K562 (cell line): ENCODE measurements at regions not wholly inside any gene's neighbourhood (a gene's known extent, or its start where the extent isn't known, plus 50 kb on each side); places are given as distances from the start of the nearest gene placed in this dataset.

ENCODE experiments used
- ATAC-seq: fragments of 200-7000 bp; cut with Tn5 transposase; 3 replicates; pipeline ENCODE4 v1.9.1; 2020; ENCODE audit warnings: moderate library complexity
- BruUV-seq: library from RNA; stranded (reverse); fragments of 400-500 nt; replicated peaks from 2 replicates; lab custom pipeline; 2021; lab: Mats Ljungman, UMichigan
- CTCF ChIA-PET: fragments of 300-600 bp; formaldehyde crosslinking; extraction: SDS; loops from one replicate; lab custom pipeline; 2021; ENCODE audit warnings: low intra/inter-chr PET ratio; lab: Yijun Ruan, JAX
- POLR2A ChIA-PET: fragments of 300-600, 350-650 bp; sonication (Branson Sonifier 250); formaldehyde crosslinking; extraction: SDS; loops from one replicate; lab custom pipeline; 2021; ENCODE audit warnings: antibody characterized with exemption, inconsistent platforms; lab: Yijun Ruan, JAX
- DNase-seq, 4 experiments: peaks; one replicate each; pipeline versions ENCODE4 v3.0.0 to v3.0.0-alpha.2; 2011 to 2018; ENCODE audit warnings: low spot score in 3 of 4, mixed read lengths in 3 of 4; ENCODE audit errors: extremely low read depth in 1 of 4
- FAIRE-seq: peaks from 2 replicates; lab custom pipeline; 2011; peaks lifted over from hg19 to GRCh38; lab: Jason Lieb, UNC
- H2AFZ ChIP-seq: 2 replicates; pipeline ENCODE4 v1.6.0; 2011; ENCODE audit warnings: low read depth, low read length, control low read depth, inconsistent platforms
- H3K27ac ChIP-seq: fragments of 200-600 bp; 3 replicates; pipeline ENCODE4 v1.8.0; 2011; ENCODE audit warnings: low read depth, mild to moderate bottlenecking, control low read depth, inconsistent platforms, low read length, moderate library complexity, mixed read lengths; ENCODE audit errors: extremely low read depth
- H3K27me3 ChIP-seq, 2 experiments: fragments of 300-600 bp in 1 of 2; 2 replicates in 1 of 2; 3 replicates in 1 of 2; pipeline versions ENCODE4 v1.6.0 to v1.8.0; 2011; ENCODE audit warnings: inconsistent platforms in 2 of 2, low read length in 2 of 2, mild to moderate bottlenecking in 1 of 2, mixed read lengths in 1 of 2, moderate library complexity in 1 of 2; ENCODE audit not compliant: control insufficient read depth in 2 of 2, insufficient read depth in 2 of 2
- H3K36me3 ChIP-seq: fragments of 300-600 bp; 3 replicates; pipeline ENCODE4 v1.8.0; 2011; ENCODE audit warnings: mild to moderate bottlenecking, low read length, inconsistent platforms; ENCODE audit not compliant: control insufficient read depth, insufficient read depth
- H3K4me1 ChIP-seq, 2 experiments: fragments of 200-600 bp in 1 of 2; replicated peaks in 1 of 2; 2 replicates in 1 of 2; 3 replicates in 1 of 2; pipeline versions ENCODE4 v1.5.1 to v1.8.0; 2011; ENCODE audit warnings: inconsistent platforms in 2 of 2, low read length in 2 of 2, mild to moderate bottlenecking in 1 of 2, mixed read lengths in 1 of 2, moderate library complexity in 1 of 2; ENCODE audit not compliant: control insufficient read depth in 2 of 2, insufficient read depth in 2 of 2
- H3K4me2 ChIP-seq: 2 replicates; pipeline ENCODE4 v1.6.1; 2011; ENCODE audit warnings: low read length, control low read depth, inconsistent platforms, mixed read lengths; ENCODE audit not compliant: insufficient read depth
- H3K4me3 ChIP-seq: fragments of 200-600 bp; sonication (generic), shearing (Covaris generic); 2 replicates; pipeline ENCODE4 v1.5.1; 2016; ENCODE audit warnings: control low read depth, inconsistent platforms
- H3K79me2 ChIP-seq: fragments of 200-600 bp; 3 replicates; pipeline ENCODE4 v1.8.0; 2011; ENCODE audit warnings: low read length, inconsistent platforms; ENCODE audit not compliant: control insufficient read depth, insufficient read depth
- H3K9ac ChIP-seq, 2 experiments: 2 replicates each; pipeline versions ENCODE4 v1.6.0 to v1.6.1; 2011; ENCODE audit warnings: low read depth in 2 of 2, low read length in 2 of 2, control low read depth in 1 of 2, inconsistent platforms in 1 of 2, mild to moderate bottlenecking in 1 of 2, mixed read lengths in 1 of 2; ENCODE audit not compliant: insufficient read depth in 1 of 2
- H3K9me1 ChIP-seq: one replicate; pipeline ENCODE4 v1.6.0; 2011; ENCODE audit warnings: inconsistent platforms, mild to moderate bottlenecking, low read length, moderate library complexity; ENCODE audit not compliant: control insufficient read depth, insufficient read depth
- H3K9me3 ChIP-seq: replicated peaks from 2 replicates; pipeline ENCODE4 v1.5.1; 2011; ENCODE audit warnings: low read depth, low read length, inconsistent platforms; ENCODE audit not compliant: control insufficient read depth, insufficient read depth
- H4K20me1 ChIP-seq: replicated peaks from 2 replicates; pipeline ENCODE4 v1.6.1; 2011; ENCODE audit warnings: low read length, inconsistent platforms, mixed read lengths; ENCODE audit not compliant: control insufficient read depth, insufficient read depth
- ADNP ChIP-seq: fragments of 200-800 bp; sonication (Bioruptor generic); IDR thresholded peaks from 2 replicates; pipeline ENCODE4 v1.6.1; 2016; ENCODE audit warnings: missing genetic modification characterization, missing compliant biosample characterization
- FOXO4 ChIP-seq: fragments of 450-650 bp; formaldehyde crosslinking; IDR thresholded peaks from 2 replicates; pipeline ENCODE4 v1.4.0; 2020; ENCODE audit warnings: mild to moderate bottlenecking, moderate library complexity
- HDAC3 ChIP-seq: fragments of 450-650 bp; IDR thresholded peaks from 2 replicates; pipeline ENCODE4 v1.6.1; 2018; ENCODE audit warnings: borderline replicate concordance, mild to moderate bottlenecking, moderate library complexity; ENCODE audit not compliant: partially characterized antibody
- PHTF2 ChIP-seq: fragments of 250-450 bp; sonication (Bioruptor Pico); IDR thresholded peaks from 2 replicates; pipeline ENCODE4 v1.5.0; 2021; ENCODE audit warnings: mild to moderate bottlenecking
- SP2 ChIP-seq: IDR thresholded peaks from 2 replicates; pipeline ENCODE4 v1.6.1; 2011; ENCODE audit warnings: mild to moderate bottlenecking, low read depth, low read length, moderate library complexity; ENCODE audit not compliant: poor library complexity, severe bottlenecking; ENCODE audit errors: extremely low read depth
- WGBS: fragments of 100-300 bp; shearing (Covaris generic); methylation state at CpG from one replicate; pipeline ENCODE4 v1.1.6; 2016; ENCODE audit warnings: low coverage, mixed read lengths; ENCODE audit not compliant: insufficient coverage; ENCODE audit errors: missing lambda C conversion rate; 5-methylcytosine and 5-hydroxymethylcytosine counted together
- in situ Hi-C: fragments of 300-500 bp; cut with MboI; formaldehyde crosslinking; loops from 4 replicates; pipeline ENCODE4 v1.15.0; 2018; ENCODE audit warnings: inconsistent platforms, mixed read lengths
- intact Hi-C: fragments of 100-400 bp; cut with micrococcal nuclease; formaldehyde crosslinking; loops from 2 replicates; pipeline ENCODE4 v1.14.2; 2022

- H3K9me1 ChIP-seq, result no peaks in the 10 kb centered on the region
- H3K9ac ChIP-seq, result no peak overlapping the region
- no peaks in the 10 kb centered on the region for H3K36me3 ChIP-seq
- TF ChIP-seq PHTF2 (CRISPR knock-in tag) (no peak), SP2 (no peak), FOXO4 (CRISPR knock-in tag) (no peak), HDAC3 (no peak), ADNP (no peak)
- H3K27me3 ChIP-seq, result no peaks in the 10 kb centered on the region
- ChIA-PET POLR2A (no interaction called here), CTCF (no interaction called here)
- no TSS peak for BruUV-seq
- H3K27ac ChIP-seq, result no peak overlapping the region
- WGBS, result 0% methylated on average over 2 of the region's 2 CpGs
- H3K79me2 ChIP-seq, result no peaks in the 10 kb centered on the region
- in situ Hi-C loops, result no loop called here
- H2AFZ ChIP-seq, result no peak overlapping the region
- ATAC-seq (no peak), DNase-seq (no peak), FAIRE-seq (no peak)
- intact Hi-C loops, result no loop called here
- H3K4me3 ChIP-seq, result no peak overlapping the region
- H4K20me1 ChIP-seq, result no peaks in the 10 kb centered on the region
- H3K9me3 ChIP-seq, result no peaks in the 10 kb centered on the region
- no peaks in the 10 kb centered on the region for H3K4me1 ChIP-seq
- no peak overlapping the region for H3K4me2 ChIP-seq
Measured at GRCh38 chr14:83712418-83713129, 1817.4 kb upstream of the FLRT2 start.
